ENCODE measurements at regions not wholly inside any gene's neighbourhood (a gene's known extent, or its start where the extent isn't known, plus 50 kb on each side); places are given as distances from the start of the nearest gene placed in this dataset.

DNA sequence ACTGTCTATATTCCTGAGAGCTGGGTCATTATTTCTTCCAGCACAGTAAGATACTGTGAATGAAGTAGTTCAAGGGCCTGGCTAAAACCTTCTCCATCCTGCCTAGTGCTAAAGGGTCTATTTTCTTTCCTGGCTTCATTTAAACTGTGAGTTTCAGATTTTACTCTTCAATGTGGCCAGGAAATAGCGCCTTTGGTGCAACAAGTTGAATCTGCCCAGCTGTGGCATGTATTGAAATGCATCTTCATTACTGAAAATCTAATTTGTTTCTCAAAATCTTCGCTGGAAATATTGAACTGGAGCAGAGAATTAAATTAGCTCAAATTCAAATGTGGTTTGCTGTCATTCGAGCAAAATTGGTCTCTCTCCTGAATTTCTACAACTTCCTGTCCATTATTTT is 114.6 kb upstream of the KCNG1 start:
- FAIRE-seq (no peak), ATAC-seq (no peak), DNase-seq (ENCODE audit: extremely low read depth in 1 of 4, low spot score in 3 of 4) (no peak)
- in situ Hi-C loops (cut with MboI): no loop called here
- 0% methylated on average over 3 of the region's 3 CpGs for WGBS (ENCODE audit: insufficient coverage, low coverage, missing lambda C conversion rate)
- Histone ChIP-seq H3K79me2 (ENCODE audit: control insufficient read depth, insufficient read depth, low read length) (no peaks in the 10 kb centered on the region), H3K9me3 (replicated peaks; ENCODE audit: control insufficient read depth, insufficient read depth, low read depth, low read length) (no peaks in the 10 kb centered on the region), H3K4me2 (ENCODE audit: insufficient read depth, low read length) (no peak overlapping the region), H3K36me3 (ENCODE audit: control insufficient read depth, insufficient read depth, low read length) (no peaks in the 10 kb centered on the region), H3K4me3 (no peak overlapping the region), H3K9me1 (ENCODE audit: control insufficient read depth, insufficient read depth, low read length) (no peaks in the 10 kb centered on the region), H4K20me1 (replicated peaks; ENCODE audit: control insufficient read depth, insufficient read depth, low read length) (no peaks in the 10 kb centered on the region), H3K9ac (ENCODE audit: insufficient read depth in 1 of 2, low read depth in 2 of 2, low read length in 2 of 2) (no peak overlapping the region), H3K27ac (ENCODE audit: extremely low read depth, low read depth, low read length) (no peak overlapping the region), H3K4me1 (replicated peaks in 1 of 2; ENCODE audit: control insufficient read depth in 2 of 2, insufficient read depth in 2 of 2, low read length in 2 of 2) (no peaks in the 10 kb centered on the region), H3K27me3 (ENCODE audit: control insufficient read depth in 2 of 2, insufficient read depth in 2 of 2, low read length in 2 of 2) (peaks cover 29 to 34% of the 10 kb centered on the region in 2 experiments; a peak in 4 of 5 replicates), H2AFZ (ENCODE audit: low read depth, low read length) (no peak overlapping the region)
- ChIA-PET POLR2A (interaction anchor here (0.7 to 1.4 kb wide), 3 partner anchors 11 to 21 kb away, joined by 3 to 4 read pairs (median 3); no protein-coding TSS in a partner anchor), CTCF (ENCODE audit: low intra/inter-chr PET ratio) (no interaction called here)
- BruUV-seq (replicated peaks): no TSS peak
- intact Hi-C loops (cut with micrococcal nuclease): no loop called here
- TF ChIP-seq, protein P1, sequence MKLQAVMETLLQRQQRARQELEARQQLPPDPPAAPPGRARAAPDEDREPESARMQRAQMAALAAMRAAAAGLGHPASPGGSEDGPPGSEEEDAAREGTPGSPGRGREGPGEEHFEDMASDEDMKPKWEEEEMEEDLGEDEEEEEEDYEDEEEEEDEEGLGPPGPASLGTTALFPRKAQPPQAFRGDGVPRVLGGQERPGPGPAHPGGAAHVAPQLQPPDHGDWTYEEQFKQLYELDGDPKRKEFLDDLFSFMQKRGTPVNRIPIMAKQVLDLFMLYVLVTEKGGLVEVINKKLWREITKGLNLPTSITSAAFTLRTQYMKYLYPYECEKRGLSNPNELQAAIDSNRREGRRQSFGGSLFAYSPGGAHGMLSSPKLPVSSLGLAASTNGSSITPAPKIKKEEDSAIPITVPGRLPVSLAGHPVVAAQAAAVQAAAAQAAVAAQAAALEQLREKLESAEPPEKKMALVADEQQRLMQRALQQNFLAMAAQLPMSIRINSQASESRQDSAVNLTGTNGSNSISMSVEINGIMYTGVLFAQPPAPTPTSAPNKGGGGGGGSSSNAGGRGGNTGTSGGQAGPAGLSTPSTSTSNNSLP (IDR thresholded peaks at IDR 0.05; ENCODE audit: borderline replicate concordance, low read depth, low read length): no peak
- TF ChIP-seq ZNF785 (CRISPR knock-in tag; IDR thresholded peaks at IDR 0.05): no peak
- TF ChIP-seq, protein P2, sequence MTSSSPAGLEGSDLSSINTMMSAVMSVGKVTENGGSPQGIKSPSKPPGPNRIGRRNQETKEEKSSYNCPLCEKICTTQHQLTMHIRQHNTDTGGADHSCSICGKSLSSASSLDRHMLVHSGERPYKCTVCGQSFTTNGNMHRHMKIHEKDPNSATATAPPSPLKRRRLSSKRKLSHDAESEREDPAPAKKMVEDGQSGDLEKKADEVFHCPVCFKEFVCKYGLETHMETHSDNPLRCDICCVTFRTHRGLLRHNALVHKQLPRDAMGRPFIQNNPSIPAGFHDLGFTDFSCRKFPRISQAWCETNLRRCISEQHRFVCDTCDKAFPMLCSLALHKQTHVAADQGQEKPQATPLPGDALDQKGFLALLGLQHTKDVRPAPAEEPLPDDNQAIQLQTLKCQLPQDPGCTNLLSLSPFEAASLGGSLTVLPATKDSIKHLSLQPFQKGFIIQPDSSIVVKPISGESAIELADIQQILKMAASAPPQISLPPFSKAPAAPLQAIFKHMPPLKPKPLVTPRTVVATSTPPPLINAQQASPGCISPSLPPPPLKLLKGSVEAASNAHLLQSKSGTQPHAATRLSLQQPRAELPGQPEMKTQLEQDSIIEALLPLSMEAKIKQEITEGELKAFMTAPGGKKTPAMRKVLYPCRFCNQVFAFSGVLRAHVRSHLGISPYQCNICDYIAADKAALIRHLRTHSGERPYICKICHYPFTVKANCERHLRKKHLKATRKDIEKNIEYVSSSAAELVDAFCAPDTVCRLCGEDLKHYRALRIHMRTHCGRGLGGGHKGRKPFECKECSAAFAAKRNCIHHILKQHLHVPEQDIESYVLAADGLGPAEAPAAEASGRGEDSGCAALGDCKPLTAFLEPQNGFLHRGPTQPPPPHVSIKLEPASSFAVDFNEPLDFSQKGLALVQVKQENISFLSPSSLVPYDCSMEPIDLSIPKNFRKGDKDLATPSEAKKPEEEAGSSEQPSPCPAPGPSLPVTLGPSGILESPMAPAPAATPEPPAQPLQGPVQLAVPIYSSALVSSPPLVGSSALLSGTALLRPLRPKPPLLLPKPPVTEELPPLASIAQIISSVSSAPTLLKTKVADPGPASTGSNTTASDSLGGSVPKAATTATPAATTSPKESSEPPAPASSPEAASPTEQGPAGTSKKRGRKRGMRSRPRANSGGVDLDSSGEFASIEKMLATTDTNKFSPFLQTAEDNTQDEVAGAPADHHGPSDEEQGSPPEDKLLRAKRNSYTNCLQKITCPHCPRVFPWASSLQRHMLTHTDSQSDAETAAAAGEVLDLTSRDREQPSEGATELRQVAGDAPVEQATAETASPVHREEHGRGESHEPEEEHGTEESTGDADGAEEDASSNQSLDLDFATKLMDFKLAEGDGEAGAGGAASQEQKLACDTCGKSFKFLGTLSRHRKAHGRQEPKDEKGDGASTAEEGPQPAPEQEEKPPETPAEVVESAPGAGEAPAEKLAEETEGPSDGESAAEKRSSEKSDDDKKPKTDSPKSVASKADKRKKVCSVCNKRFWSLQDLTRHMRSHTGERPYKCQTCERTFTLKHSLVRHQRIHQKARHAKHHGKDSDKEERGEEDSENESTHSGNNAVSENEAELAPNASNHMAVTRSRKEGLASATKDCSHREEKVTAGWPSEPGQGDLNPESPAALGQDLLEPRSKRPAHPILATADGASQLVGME (CRISPR knock-in tag; IDR thresholded peaks at IDR 0.05): no peak
- no peak for TF ChIP-seq NR2C1 (IDR thresholded peaks at IDR 0.05)
- no peak for TF ChIP-seq NR2C1 (tag; IDR thresholded peaks at IDR 0.05)
- no peak for TF ChIP-seq ZNF780A (CRISPR knock-in tag; IDR thresholded peaks at IDR 0.05)
- TF ChIP-seq MYC (IDR thresholded peaks at IDR 0.05; ENCODE audit: low read depth, low read length): no peak
- no peak for TF ChIP-seq MYC (CRISPR knock-in tag; IDR thresholded peaks at IDR 0.05; ENCODE audit: borderline replicate concordance, low read depth)
- no peak for TF ChIP-seq ZNF584 (CRISPR knock-in tag; IDR thresholded peaks at IDR 0.05; ENCODE audit: low read depth)
- no peak for TF ChIP-seq ZNF778 (CRISPR knock-in tag; IDR thresholded peaks at IDR 0.05)
- TF ChIP-seq FOXA3 (CRISPR knock-in tag; conservative IDR thresholded peaks at IDR 0.05 in 1 of 2, IDR thresholded peaks at IDR 0.05 in 1 of 2): no peak
- TF ChIP-seq ZNF384 (IDR thresholded peaks at IDR 0.05; ENCODE audit: low read depth, low read length): no peak
- no peak for TF ChIP-seq SLC30A9 (CRISPR knock-in tag; IDR thresholded peaks at IDR 0.05)
- no peak for TF ChIP-seq RBM15 (IDR thresholded peaks at IDR 0.05; ENCODE audit: insufficient read depth, low read length)
- no peak for TF ChIP-seq MYNN (IDR thresholded peaks at IDR 0.05)
- TF ChIP-seq MYNN (CRISPR knock-in tag; IDR thresholded peaks at IDR 0.05): no peak
- TF ChIP-seq POLR2A (conservative IDR thresholded peaks at IDR 0.05): no peak
- no peak for TF ChIP-seq FOXM1 (IDR thresholded peaks at IDR 0.05; ENCODE audit: low read depth)
- TF ChIP-seq FOXM1 (CRISPR knock-in tag; IDR thresholded peaks at IDR 0.05; ENCODE audit: low read depth): no peak
- no peak for TF ChIP-seq NR3C1 (CRISPR knock-in tag; IDR thresholded peaks at IDR 0.05)

Data from K562 (cell line).